TTC549 (cell line): ENCODE measurements at regions not wholly inside any gene's neighbourhood (a gene's known extent, or its start where the extent isn't known, plus 50 kb on each side); places are given as distances from the start of the nearest gene placed in this dataset.
"Not testable (repeated sequence)": the region's sequence is repeated elsewhere in the genome, so short reads cannot be mapped to it uniquely, and the experiment has no call there.

ENCODE experiments used
- FAIRE-seq: peaks from 2 replicates; lab custom pipeline; 2012; peaks lifted over from hg19 to GRCh38; lab: Jason Lieb, UNC

DNA sequence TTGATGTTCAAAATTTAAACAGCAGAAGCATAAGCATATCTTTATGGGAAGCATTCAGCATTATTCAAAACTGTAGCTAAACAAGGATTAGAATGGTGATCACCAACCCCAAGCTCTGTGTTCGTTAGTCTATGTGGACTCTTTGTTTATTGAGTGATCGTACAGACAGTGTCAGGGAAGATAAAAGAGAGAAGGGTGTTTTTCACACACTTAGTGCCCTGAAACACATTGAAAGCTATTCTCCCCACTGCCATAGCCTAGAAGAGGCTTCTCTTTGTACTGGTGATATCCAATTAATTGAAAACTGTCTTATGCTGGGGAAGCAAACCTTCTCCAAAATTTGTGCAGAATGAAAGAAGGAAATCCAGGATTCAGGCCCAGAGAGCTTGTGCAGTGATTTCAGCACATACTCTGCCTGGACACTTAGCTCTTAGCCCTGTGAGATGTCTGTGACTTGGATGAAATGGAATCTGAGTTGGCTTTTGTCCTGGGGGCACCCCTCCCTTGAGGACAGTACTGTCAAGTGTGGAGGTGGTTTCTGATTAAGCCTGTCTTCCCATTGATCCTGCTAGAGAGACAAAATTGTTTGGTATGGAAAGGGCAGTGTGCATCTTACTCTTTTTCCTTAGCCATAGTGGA is 125.7 kb upstream of the MTHFD1L start:
- FAIRE-seq = no peak

- no peak for FAIRE-seq
Observed at GRCh38 chr6:150740453-150740852, 125.0 kb upstream of the MTHFD1L start.

DNA sequence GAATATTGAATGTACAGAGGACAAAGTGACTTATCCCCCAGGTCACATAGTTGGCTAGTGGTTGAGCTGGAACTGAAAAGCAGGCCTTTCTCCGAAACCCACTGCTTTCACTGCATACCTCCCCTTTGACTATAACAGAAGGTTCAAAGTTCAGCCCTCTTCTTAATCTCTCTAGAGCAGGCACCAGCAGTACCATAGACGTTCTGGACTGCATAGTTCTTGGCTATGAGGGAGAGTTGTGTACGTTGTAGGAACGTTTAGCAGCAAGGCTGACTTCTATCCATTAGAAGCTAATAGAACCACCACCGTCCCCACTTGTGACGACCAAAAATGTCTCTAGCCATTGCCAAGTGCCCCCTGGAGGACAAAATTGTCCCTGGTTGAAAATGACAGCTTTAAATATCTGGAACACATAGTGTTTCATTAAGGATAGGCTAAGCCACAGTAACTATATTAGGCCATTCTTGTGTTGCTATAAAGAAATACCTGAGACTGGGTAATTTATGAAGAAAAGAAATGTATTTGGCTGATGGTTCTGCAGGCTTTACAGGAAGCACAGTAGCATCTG is 123.8 kb upstream of the MTHFD1L start:
- no peak for FAIRE-seq

DNA sequence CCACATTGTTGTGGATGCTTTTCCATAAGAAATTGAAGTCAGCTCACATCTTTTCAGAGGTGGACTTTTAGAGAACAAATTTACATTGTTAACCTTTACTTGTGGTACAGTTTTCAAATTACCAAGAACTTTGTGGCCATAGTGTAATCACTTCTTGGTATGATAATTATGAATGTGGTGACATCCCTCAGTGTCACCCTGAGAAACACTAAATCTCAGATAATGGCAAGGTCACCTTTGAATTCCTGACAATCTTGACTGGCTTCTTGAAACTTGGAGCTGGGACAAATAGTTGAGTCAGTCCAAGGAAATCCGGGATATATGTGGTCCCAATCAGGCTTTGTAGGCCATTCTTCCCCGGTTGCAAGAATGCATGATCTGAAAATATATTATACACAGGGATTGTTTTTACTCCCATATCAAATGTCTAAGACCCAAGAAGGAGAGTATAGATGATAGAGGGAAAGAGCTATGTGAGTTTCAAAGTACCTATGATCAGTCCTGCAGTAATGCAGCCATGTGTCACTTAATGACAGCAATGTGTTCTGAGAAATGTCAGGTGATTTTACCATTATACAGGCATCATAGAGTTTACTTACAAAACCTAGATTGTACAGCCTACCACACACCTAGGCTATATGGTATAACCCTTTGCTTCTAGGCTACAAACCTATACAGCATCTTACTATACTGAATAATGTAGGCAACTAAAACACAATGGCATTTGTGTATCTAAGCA is 120.8 kb upstream of the MTHFD1L start:
- no peak for FAIRE-seq

DNA sequence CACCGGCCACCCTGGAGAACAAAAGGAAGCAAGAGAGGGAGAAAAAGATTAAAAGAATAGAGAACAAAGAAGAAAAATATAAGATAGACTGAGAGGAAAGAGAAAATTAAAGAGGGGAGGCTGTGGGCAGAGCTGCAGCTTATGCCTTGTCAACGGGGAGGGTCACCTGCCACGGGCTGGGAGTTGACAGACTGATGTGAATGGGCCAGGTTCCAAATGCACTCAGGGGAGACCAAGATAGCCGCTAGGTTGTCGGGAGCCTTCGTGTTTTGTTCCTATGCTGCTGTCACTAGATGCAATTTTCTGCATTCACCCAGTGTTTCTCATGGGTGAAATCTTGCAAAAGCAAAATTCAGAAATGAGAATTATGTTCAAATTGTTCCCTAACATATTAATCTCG is 119.6 kb upstream of the MTHFD1L start:
- FAIRE-seq = no peak

GRCh38 chr6:150747155-150747554 is 118.3 kb upstream of the MTHFD1L start:
- no peak for FAIRE-seq

DNA sequence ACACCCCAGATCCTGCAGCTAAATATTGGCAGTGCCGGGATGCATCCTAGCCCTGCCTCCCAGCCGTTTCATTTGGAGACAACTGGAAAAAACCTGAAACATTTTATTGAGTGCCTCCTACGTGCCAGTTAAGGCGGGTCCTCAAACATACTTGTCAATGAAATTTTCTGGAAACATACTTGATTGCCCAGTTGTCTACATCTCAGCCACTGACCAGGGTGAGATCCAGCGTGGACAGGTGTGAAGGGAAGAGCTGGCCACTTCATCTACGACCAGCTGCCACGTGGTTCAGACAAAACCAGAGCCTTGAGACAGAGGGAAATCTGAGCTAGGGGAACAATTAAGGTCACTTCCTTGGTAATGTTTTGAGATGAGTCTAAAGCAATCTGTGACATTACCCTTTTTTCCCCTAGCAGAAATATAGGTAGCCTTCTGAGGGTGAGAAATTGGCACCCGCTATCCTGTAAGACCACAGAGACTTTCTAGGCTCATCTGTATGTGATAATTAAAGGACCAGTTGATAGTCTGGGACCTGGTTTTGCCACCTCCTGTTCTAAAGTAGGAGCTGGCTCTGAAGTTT is 116.3 kb upstream of the MTHFD1L start:
- no peak for FAIRE-seq

GRCh38 chr6:150751296-150751695 is 114.2 kb upstream of the MTHFD1L start:
- no peak for FAIRE-seq

GRCh38 chr6:150752409-150752808 is 113.1 kb upstream of the MTHFD1L start:
- no peak for FAIRE-seq

- no peak for FAIRE-seq
Observed at GRCh38 chr6:150753371-150754064, 112.0 kb upstream of the MTHFD1L start.

- no peak for FAIRE-seq
Observed at GRCh38 chr6:150755042-150755441, 110.5 kb upstream of the MTHFD1L start.

- FAIRE-seq = no peak
Observed at GRCh38 chr6:150755524-150755923, 110.0 kb upstream of the MTHFD1L start.

GRCh38 chr6:150756173-150756572 is 109.3 kb upstream of the MTHFD1L start:
- FAIRE-seq = no peak

DNA sequence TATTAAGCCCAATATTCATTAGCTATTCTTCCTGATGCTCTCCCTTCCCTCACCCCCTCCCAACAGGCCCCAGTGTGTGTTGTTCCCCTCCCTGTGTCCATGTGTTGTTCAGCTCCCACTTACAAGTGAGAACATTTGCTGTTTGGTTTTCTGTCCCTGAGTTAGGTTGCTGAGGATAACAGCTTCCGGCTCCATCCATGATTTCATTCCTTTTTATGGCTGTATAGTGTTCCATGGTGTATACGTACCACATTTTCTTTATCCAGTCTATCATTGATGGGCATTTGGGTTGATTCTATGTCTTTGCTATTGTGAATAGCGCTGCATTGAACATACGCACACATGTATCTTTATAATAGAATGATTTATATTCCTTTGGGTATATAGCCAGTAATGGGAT is 107.7 kb upstream of the MTHFD1L start:
- FAIRE-seq = not testable (repeated sequence)

DNA sequence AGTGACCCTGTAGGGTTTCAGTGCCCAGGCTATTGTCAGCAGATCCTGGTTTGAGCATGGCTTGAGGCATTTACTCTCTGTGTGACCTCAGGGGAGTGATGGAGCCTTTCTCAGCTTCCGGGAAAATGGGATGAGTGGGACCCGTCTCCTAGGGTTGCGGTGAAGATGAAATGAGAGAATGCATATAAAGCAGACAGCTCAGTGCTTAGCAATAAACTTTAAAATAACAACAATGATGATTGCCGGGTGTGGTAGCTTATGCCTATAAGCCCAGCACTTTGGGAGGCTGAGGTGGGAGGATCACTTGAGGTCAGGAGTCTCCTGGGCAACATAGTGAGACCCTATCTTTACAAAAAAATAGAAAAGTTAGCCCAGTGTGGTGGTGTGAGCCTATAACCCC is 106.0 kb upstream of the MTHFD1L start:
- FAIRE-seq = no peak

GRCh38 chr6:150761771-150762170 is 103.7 kb upstream of the MTHFD1L start:
- FAIRE-seq = no peak

DNA sequence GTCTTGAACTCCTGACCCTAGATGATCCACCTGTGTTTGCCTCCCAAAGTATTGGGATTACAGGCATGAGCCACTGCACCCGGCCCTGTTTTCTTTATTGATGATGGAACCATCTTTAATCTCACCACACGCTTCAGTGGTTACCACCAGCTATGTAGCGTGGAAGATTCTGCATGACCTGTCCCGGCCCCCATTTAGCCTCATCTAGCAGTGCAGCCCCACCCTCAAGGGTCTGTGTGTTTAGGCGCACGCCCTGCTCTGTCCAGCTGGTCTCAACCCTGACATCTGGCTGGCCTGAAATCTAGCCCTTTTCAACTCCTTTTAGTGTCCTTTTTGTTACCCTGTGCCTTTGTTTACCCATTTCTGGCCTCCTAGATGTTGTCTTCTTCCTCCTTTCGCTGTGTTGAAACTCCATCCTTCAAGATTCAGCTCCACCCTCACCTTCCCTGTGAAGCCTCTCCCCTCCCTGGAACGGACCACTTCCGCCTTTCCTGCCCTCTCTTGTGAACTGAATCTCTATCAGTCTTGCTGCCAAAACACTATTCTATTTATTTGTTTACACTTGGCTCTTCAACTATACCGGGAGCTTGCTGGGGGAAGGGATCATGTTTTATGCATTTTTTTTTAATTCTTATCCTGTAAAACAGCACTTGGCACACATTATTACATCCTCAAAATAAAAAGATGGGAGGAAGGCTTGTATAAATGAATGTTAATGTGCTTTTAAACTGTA is 101.0 kb upstream of the MTHFD1L start:
- FAIRE-seq = no peak

DNA sequence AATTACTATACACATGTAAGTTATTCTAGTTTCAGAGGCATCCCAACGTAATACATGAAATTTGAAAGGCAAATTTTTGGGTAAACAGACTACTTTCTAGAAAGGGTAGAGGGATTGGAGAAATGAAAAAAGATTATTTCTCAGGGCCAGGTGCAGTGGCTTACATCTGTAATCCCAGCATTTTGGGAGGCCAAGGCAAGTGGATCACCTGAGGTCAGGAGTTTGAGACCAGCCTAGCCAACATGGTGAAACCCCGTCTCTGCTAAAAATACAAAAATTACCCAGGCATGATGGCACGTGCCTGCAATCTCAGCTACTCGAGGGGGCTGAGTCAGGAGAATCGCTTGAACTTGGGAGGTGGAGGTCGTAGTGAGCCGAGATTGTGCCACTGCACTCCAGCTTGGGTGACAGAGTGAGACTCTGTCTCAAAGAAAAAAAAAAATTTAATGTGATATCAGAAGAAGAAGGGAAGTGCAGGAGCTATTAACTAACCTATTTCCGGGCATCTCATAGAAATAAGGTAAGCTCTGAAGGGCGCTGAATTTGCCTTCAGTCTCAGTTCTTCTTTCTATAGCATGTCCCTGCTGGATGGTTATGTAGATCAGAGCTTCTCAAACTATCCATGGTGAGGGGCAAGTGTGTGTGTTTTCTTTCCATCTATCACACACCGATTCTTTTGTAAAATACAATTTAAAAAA is 100.3 kb upstream of the MTHFD1L start:
- no peak for FAIRE-seq

- FAIRE-seq = no peak
Observed at GRCh38 chr6:150766201-150766997, 99.1 kb upstream of the MTHFD1L start.

- FAIRE-seq = no peak
Observed at GRCh38 chr6:150767161-150767560, 98.3 kb upstream of the MTHFD1L start.

- no peak for FAIRE-seq
Observed at GRCh38 chr6:150767571-150768018, 97.9 kb upstream of the MTHFD1L start.
